ENCODE measurements at regions not wholly inside any gene's neighbourhood (a gene's known extent, or its start where the extent isn't known, plus 50 kb on each side); places are given as distances from the start of the nearest gene placed in this dataset.

GRCh38 chr3:73324203-73325155 lies 263.0 kb downstream of the EBLN2 start:
- H3K36me3 ChIP-seq = no peaks in the 10 kb centered on the region
- no peaks in the 10 kb centered on the region for H3K9me3 ChIP-seq
- no peaks in the 10 kb centered on the region for H3K4me1 ChIP-seq
- no peak overlapping the region for H3K4me3 ChIP-seq
- TF ChIP-seq POLR2A (IDR thresholded peaks at IDR 0.05) (no peak), POLR2AphosphoS5 (IDR thresholded peaks at IDR 0.05) (no peak), CTCF (IDR thresholded peaks at IDR 0.05) (no peak)
- H3K27me3 ChIP-seq = no peaks in the 10 kb centered on the region
- intact Hi-C loops (cut with DNase I; ENCODE audit: low total_unique reads) = no loop called here
- no peak overlapping the region for H3K27ac ChIP-seq
- no peak for DNase-seq (ENCODE audit: low spot score in 2 of 2)

GRCh38 chr3:73326396-73326795 lies 264.9 kb downstream of the EBLN2 start:
- Histone ChIP-seq H3K27me3 (no peaks in the 10 kb centered on the region), H3K36me3 (no peaks in the 10 kb centered on the region), H3K9me3 (no peaks in the 10 kb centered on the region), H3K4me3 (no peak overlapping the region), H3K4me1 (no peaks in the 10 kb centered on the region), H3K27ac (no peak overlapping the region)
- DNase-seq (ENCODE audit: low spot score in 2 of 2) = no peak
- TF ChIP-seq POLR2AphosphoS5 (IDR thresholded peaks at IDR 0.05) = no peak
- TF ChIP-seq POLR2A (IDR thresholded peaks at IDR 0.05) = no peak
- TF ChIP-seq CTCF (IDR thresholded peaks at IDR 0.05) = no peak
- intact Hi-C loops (cut with DNase I; ENCODE audit: low total_unique reads) = no loop called here

- H3K4me3 ChIP-seq = no peak overlapping the region
- intact Hi-C loops (cut with DNase I; ENCODE audit: low total_unique reads) = no loop called here
- no peaks in the 10 kb centered on the region for H3K4me1 ChIP-seq
- no peak for DNase-seq (ENCODE audit: low spot score in 2 of 2)
- no peak for TF ChIP-seq CTCF (IDR thresholded peaks at IDR 0.05)
- TF ChIP-seq POLR2A (IDR thresholded peaks at IDR 0.05) = no peak
- TF ChIP-seq POLR2AphosphoS5 (IDR thresholded peaks at IDR 0.05) = no peak
- H3K27ac ChIP-seq = no peak overlapping the region
- H3K9me3 ChIP-seq = no peaks in the 10 kb centered on the region
- no peaks in the 10 kb centered on the region for H3K36me3 ChIP-seq
- no peaks in the 10 kb centered on the region for H3K27me3 ChIP-seq
Measured at GRCh38 chr3:73327052-73327451, 265.6 kb downstream of the EBLN2 start.

All from breast epithelium (tissue), 4 donors.